Calu3 (cell line): ENCODE measurements at regions not wholly inside any gene's neighbourhood (a gene's known extent, or its start where the extent isn't known, plus 50 kb on each side); places are given as distances from the start of the nearest gene placed in this dataset.

Experiments
- BruUV-seq: library from RNA; stranded (reverse); fragments of 400-500 nt; replicated peaks from 2 replicates; lab custom pipeline; 2021; lab: Mats Ljungman, UMichigan
- CTCF ChIA-PET: fragments of 300-600 bp; sonication (Branson Sonifier 250); formaldehyde crosslinking; loops from one replicate; lab custom pipeline; 2022; ENCODE audit warnings: antibody characterized with exemption; lab: Charles Lee
- DNase-seq: peaks from one replicate; pipeline ENCODE4 v3.0.0; 2022
- H3K27ac Mint-ChIP-seq: one replicate; pipeline ENCODE4 v1.8.0; 2022; ENCODE audit warnings: mixed read lengths; ENCODE audit not compliant: unreplicated experiment
- H3K27me3 Mint-ChIP-seq: one replicate; pipeline ENCODE4 v1.8.0; 2022; ENCODE audit warnings: mixed read lengths; ENCODE audit not compliant: unreplicated experiment
- H3K36me3 Mint-ChIP-seq: one replicate; pipeline ENCODE4 v1.8.0; 2022; ENCODE audit warnings: mild to moderate bottlenecking, moderate library complexity, mixed read lengths; ENCODE audit not compliant: insufficient read depth, unreplicated experiment
- H3K4me1 Mint-ChIP-seq: one replicate; pipeline ENCODE4 v1.8.0; 2022; ENCODE audit warnings: mild to moderate bottlenecking, low read depth, mixed read lengths; ENCODE audit not compliant: unreplicated experiment
- H3K4me3 Mint-ChIP-seq: one replicate; pipeline ENCODE4 v1.8.0; 2022; ENCODE audit warnings: mild to moderate bottlenecking, low read depth, moderate library complexity, mixed read lengths; ENCODE audit not compliant: unreplicated experiment
- H3K9me3 Mint-ChIP-seq: one replicate; pipeline ENCODE4 v1.8.0; 2022; ENCODE audit warnings: low read depth, mixed read lengths; ENCODE audit not compliant: unreplicated experiment
- intact Hi-C: fragments of 100-400 bp; cut with micrococcal nuclease; formaldehyde crosslinking; loops from one replicate; pipeline ENCODE4 v1.10.0; 2022; ENCODE audit not compliant: unreplicated experiment
- TF ChIP-seq, protein P1 (sequence below): fragments of 200-600 bp; IDR thresholded peaks from one replicate; pipeline ENCODE4 v1.8.0; 2022; ENCODE audit warnings: antibody characterized with exemption; ENCODE audit not compliant: unreplicated experiment

- Mint-ChIP-seq H3K9me3 (no peaks in the 10 kb centered on the region), H3K4me3 (no peak overlapping the region), H3K27me3 (no peaks in the 10 kb centered on the region), H3K27ac (no peak overlapping the region), H3K4me1 (no peaks in the 10 kb centered on the region), H3K36me3 (no peaks in the 10 kb centered on the region)
- DNase-seq, result no peak
- TF ChIP-seq, protein P1, sequence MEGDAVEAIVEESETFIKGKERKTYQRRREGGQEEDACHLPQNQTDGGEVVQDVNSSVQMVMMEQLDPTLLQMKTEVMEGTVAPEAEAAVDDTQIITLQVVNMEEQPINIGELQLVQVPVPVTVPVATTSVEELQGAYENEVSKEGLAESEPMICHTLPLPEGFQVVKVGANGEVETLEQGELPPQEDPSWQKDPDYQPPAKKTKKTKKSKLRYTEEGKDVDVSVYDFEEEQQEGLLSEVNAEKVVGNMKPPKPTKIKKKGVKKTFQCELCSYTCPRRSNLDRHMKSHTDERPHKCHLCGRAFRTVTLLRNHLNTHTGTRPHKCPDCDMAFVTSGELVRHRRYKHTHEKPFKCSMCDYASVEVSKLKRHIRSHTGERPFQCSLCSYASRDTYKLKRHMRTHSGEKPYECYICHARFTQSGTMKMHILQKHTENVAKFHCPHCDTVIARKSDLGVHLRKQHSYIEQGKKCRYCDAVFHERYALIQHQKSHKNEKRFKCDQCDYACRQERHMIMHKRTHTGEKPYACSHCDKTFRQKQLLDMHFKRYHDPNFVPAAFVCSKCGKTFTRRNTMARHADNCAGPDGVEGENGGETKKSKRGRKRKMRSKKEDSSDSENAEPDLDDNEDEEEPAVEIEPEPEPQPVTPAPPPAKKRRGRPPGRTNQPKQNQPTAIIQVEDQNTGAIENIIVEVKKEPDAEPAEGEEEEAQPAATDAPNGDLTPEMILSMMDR, result no peak
- intact Hi-C loops, result no loop called here
- CTCF ChIA-PET, result no interaction called here
- no TSS peak for BruUV-seq
Observed at GRCh38 chr17:54239291-54239690, 416.6 kb downstream of the KIF2B start.

DNA sequence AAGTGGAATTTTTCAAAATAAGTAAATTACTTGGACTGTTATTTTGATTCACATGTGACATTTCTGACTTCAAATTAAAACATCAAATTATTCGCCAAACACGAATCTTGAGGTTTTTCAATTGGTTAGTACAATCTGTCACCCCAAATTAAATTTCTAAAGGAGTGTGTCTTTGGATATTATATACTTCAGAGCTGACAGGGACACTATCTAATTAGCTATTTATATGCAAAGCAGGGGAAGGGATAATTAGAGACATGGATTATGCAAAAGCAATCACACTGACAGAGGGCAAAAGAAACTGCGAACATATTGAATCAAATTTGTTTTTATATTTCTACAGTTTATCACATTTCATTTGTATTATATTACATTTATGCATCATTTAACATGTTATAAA, 433.0 kb downstream of the KIF2B start:
- Mint-ChIP-seq H3K4me1 (no peaks in the 10 kb centered on the region), H3K4me3 (no peak overlapping the region), H3K27ac (no peak overlapping the region), H3K27me3 (no peaks in the 10 kb centered on the region), H3K9me3 (no peaks in the 10 kb centered on the region), H3K36me3 (no peaks in the 10 kb centered on the region)
- CTCF ChIA-PET, result no interaction called here
- BruUV-seq, result no TSS peak
- intact Hi-C loops, result no loop called here
- TF ChIP-seq, protein P1, result no peak
- DNase-seq, result no peak

GRCh38 chr17:54256401-54256929, 433.7 kb downstream of the KIF2B start:
- Mint-ChIP-seq H3K4me1 (no peaks in the 10 kb centered on the region), H3K4me3 (no peak overlapping the region), H3K27me3 (no peaks in the 10 kb centered on the region), H3K27ac (no peak overlapping the region), H3K36me3 (no peaks in the 10 kb centered on the region), H3K9me3 (no peaks in the 10 kb centered on the region)
- intact Hi-C loops, result no loop called here
- TF ChIP-seq, protein P1, result no peak
- CTCF ChIA-PET, result no interaction called here
- BruUV-seq, result no TSS peak
- DNase-seq, result no peak

DNA sequence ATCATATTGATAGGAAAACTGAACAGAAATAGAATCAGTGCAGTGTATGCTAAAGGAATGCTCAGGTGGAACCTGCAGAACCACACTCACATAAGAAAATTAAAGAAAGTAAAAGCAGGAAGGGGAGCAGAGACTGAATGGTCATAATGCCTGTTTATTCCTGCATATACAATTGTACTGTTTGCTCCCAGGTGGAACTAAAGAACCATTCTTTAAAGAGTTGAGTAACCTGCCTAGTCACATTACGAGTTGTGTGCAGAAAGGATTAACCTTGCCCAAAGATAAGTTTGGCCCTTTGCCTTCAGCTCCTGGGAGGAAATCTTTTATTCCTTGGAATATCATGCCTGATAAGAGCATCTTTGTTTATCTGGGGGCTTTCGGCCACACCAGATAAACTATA, 434.7 kb downstream of the KIF2B start:
- BruUV-seq, result no TSS peak
- Mint-ChIP-seq H3K36me3 (no peaks in the 10 kb centered on the region), H3K27ac (no peak overlapping the region), H3K4me3 (no peak overlapping the region), H3K9me3 (no peaks in the 10 kb centered on the region), H3K27me3 (no peaks in the 10 kb centered on the region), H3K4me1 (no peaks in the 10 kb centered on the region)
- intact Hi-C loops, result no loop called here
- TF ChIP-seq, protein P1, result no peak
- CTCF ChIA-PET, result no interaction called here
- no peak for DNase-seq
